ENCODE measurements at regions not wholly inside any gene's neighbourhood (a gene's known extent, or its start where the extent isn't known, plus 50 kb on each side); places are given as distances from the start of the nearest gene placed in this dataset.

DNA sequence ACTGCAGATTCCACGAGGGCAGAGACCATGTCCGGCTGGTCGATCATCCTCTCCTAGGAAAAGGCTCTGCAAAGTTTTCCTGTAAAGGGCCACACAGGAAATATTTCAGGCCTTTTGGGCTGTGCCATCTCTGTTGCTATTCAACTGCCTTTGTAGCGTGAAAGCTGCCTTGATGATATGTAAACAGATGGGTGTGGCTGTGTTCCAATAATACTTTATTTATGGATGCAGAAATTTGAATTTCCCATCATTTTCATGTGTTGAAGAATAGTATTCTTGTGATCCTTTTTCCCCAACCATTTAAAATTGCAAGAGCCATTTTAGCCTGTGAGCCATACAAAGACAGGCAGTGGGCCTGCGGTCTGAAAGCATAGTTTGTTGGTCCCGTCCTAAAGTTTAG is 950.7 kb upstream of the RBFOX1 start:
- TF ChIP-seq POLR2A (IDR thresholded peaks at IDR 0.05), result no peak
- TF ChIP-seq, protein P1, sequence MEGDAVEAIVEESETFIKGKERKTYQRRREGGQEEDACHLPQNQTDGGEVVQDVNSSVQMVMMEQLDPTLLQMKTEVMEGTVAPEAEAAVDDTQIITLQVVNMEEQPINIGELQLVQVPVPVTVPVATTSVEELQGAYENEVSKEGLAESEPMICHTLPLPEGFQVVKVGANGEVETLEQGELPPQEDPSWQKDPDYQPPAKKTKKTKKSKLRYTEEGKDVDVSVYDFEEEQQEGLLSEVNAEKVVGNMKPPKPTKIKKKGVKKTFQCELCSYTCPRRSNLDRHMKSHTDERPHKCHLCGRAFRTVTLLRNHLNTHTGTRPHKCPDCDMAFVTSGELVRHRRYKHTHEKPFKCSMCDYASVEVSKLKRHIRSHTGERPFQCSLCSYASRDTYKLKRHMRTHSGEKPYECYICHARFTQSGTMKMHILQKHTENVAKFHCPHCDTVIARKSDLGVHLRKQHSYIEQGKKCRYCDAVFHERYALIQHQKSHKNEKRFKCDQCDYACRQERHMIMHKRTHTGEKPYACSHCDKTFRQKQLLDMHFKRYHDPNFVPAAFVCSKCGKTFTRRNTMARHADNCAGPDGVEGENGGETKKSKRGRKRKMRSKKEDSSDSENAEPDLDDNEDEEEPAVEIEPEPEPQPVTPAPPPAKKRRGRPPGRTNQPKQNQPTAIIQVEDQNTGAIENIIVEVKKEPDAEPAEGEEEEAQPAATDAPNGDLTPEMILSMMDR (IDR thresholded peaks at IDR 0.05), result no peak
